CD4-positive, alpha-beta T cell treated with Interleukin-15 for 4 hours (primary cell): ENCODE measurements at regions not wholly inside any gene's neighbourhood (a gene's known extent, or its start where the extent isn't known, plus 50 kb on each side); places are given as distances from the start of the nearest gene placed in this dataset.

Source experiments
- DNase-seq: peaks from one replicate; pipeline ENCODE4 v3.0.0-alpha.2; 2020; ENCODE audit warnings: low spot score

GRCh38 chr4:104795264-104795939, 300.7 kb upstream of the CXXC4 start:
- DNase-seq: no peak

GRCh38 chr4:104811727-104812126, 317.0 kb upstream of the CXXC4 start:
- no peak for DNase-seq

- DNase-seq: no peak
Observed at GRCh38 chr4:104815665-104816064, 321.0 kb upstream of the CXXC4 start.

GRCh38 chr4:104818579-104818978, 323.9 kb upstream of the CXXC4 start:
- DNase-seq: no peak

GRCh38 chr4:104826171-104826570, 320.5 kb upstream of the TET2 start:
- no peak for DNase-seq

- DNase-seq: no peak
Observed at GRCh38 chr4:104829761-104830160, 316.9 kb upstream of the TET2 start.

- DNase-seq: no peak
Observed at GRCh38 chr4:104848597-104849225, 298.0 kb upstream of the TET2 start.

GRCh38 chr4:104859601-104860237, 287.0 kb upstream of the TET2 start:
- DNase-seq: no peak

- peak; percentile 64 for DNase-seq
Observed at GRCh38 chr4:104860238-104861123, 286.2 kb upstream of the TET2 start.

GRCh38 chr4:104866809-104867208, 279.9 kb upstream of the TET2 start:
- no peak for DNase-seq

GRCh38 chr4:104868533-104868932, 278.1 kb upstream of the TET2 start:
- DNase-seq: no peak

- no peak for DNase-seq
Observed at GRCh38 chr4:104868958-104869357, 277.7 kb upstream of the TET2 start.

- DNase-seq: no peak
Observed at GRCh38 chr4:104869831-104870230, 276.8 kb upstream of the TET2 start.

GRCh38 chr4:104870495-104871233, 276.0 kb upstream of the TET2 start:
- DNase-seq: no peak

- DNase-seq: no peak
Observed at GRCh38 chr4:104878936-104879335, 267.7 kb upstream of the TET2 start.

- DNase-seq: peak; percentile 6
Observed at GRCh38 chr4:104879367-104879766, 267.3 kb upstream of the TET2 start.

- no peak for DNase-seq
Observed at GRCh38 chr4:104879854-104880253, 266.8 kb upstream of the TET2 start.

- DNase-seq: no peak
Observed at GRCh38 chr4:104881136-104881886, 265.4 kb upstream of the TET2 start.

GRCh38 chr4:104890598-104891275, 255.9 kb upstream of the TET2 start:
- no peak for DNase-seq
